Sigmoid colon (tissue), 6 donors: ENCODE measurements at regions not wholly inside any gene's neighbourhood (a gene's known extent, or its start where the extent isn't known, plus 50 kb on each side); places are given as distances from the start of the nearest gene placed in this dataset.

Source experiments
- DNase-seq: peaks from one replicate; pipeline ENCODE4 v3.0.0-alpha.2; 2019
- H3K27ac ChIP-seq, 4 donors: fragments of 200-600 bp; sonication (generic); one replicate each; pipeline ENCODE4 v1.5.1; 2016 to 2019; ENCODE audit warnings: mild to moderate bottlenecking in 1 of 4
- H3K27me3 ChIP-seq, 3 donors: fragments of 200-600 bp; sonication (generic); one replicate each; pipeline ENCODE4 v1.5.1; 2019; ENCODE audit warnings: mild to moderate bottlenecking in 1 of 3
- H3K36me3 ChIP-seq, 4 donors: fragments of 200-600 bp; sonication (generic); one replicate each; pipeline ENCODE4 v1.5.1; 2016 to 2019
- H3K4me1 ChIP-seq, 4 donors: fragments of 200-600 bp; sonication (generic); one replicate each; pipeline ENCODE4 v1.5.1; 2017 to 2019
- H3K4me3 ChIP-seq, 4 donors: fragments of 200-600 bp; sonication (generic); one replicate each; pipeline ENCODE4 v1.5.1; 2017 to 2019; ENCODE audit warnings: mild to moderate bottlenecking in 2 of 4, moderate library complexity in 1 of 4
- H3K9me3 ChIP-seq, 4 donors: fragments of 200-600 bp in 3 of 4; sonication (generic) in 3 of 4; one replicate each; pipeline versions ENCODE4 v1.5.1 to v1.6.1; 2013 to 2019
- CTCF ChIP-seq, 4 experiments: fragments of 450-650 bp in 3 of 4; fragments of 200-600 bp in 1 of 4; IDR thresholded peaks; one replicate each; pipeline ENCODE4 v1.5.1; 2016 to 2019; ENCODE audit warnings: antibody characterized with exemption in 4 of 4, mild to moderate bottlenecking in 3 of 4, moderate library complexity in 2 of 4
- EP300 ChIP-seq, 4 donors: sonication (generic); formaldehyde crosslinking; IDR thresholded peaks; one replicate each; pipeline ENCODE4 v1.6.1; 2017; ENCODE audit warnings: antibody characterized with exemption in 4 of 4
- POLR2A ChIP-seq, 2 donors: fragments of 450-650 bp; IDR thresholded peaks; one replicate each; pipeline ENCODE4 v1.6.1; 2016; ENCODE audit warnings: antibody characterized with exemption in 2 of 2, mild to moderate bottlenecking in 2 of 2, moderate library complexity in 2 of 2
- POLR2AphosphoS5 ChIP-seq, 4 donors: sonication (generic); formaldehyde crosslinking; IDR thresholded peaks; one replicate each; pipeline ENCODE4 v1.6.1; 2017; ENCODE audit warnings: antibody characterized with exemption in 4 of 4
- WGBS, 2 donors: extraction: QIAGEN DNeasy Blood & Tissue Kit; methylation state at CpG; one replicate each; pipeline ENCODE4 v1.1.7; 2013; 5-methylcytosine and 5-hydroxymethylcytosine counted together
- intact Hi-C: fragments of 100-400 bp; cut with DNase I; formaldehyde crosslinking; loops from one replicate; pipeline ENCODE4 v1.15.1; 2023
- donor health status: healthy with polysubstance abuse.
- donor health status: healthy.

- TF ChIP-seq POLR2AphosphoS5 (IDR thresholded peaks at IDR 0.05) (no peak), CTCF (IDR thresholded peaks at IDR 0.05) (no peak), POLR2A (IDR thresholded peaks at IDR 0.05) (no peak), EP300 (IDR thresholded peaks at IDR 0.05) (no peak)
- H3K36me3 ChIP-seq: no peaks in the 10 kb centered on the region
- no peak overlapping the region for H3K4me3 ChIP-seq
- 59 to 75% methylated on average over 4 of the region's 4 CpGs for WGBS, 2 donors
- H3K27ac ChIP-seq: no peak overlapping the region
- H3K27me3 ChIP-seq: no peaks in the 10 kb centered on the region
- DNase-seq: no peak
- H3K4me1 ChIP-seq: no peaks in the 10 kb centered on the region
- intact Hi-C loops: no loop called here
- no peaks in the 10 kb centered on the region for H3K9me3 ChIP-seq
Measured at GRCh38 chr6:105545228-105545920, 142.5 kb upstream of the PREP start.

GRCh38 chr6:105539911-105540310, 137.0 kb upstream of the PREP start:
- H3K36me3 ChIP-seq: no peaks in the 10 kb centered on the region
- intact Hi-C loops: no loop called here
- WGBS, 2 donors: 95 to 97% methylated on average over 5 of the region's 5 CpGs

GRCh38 chr6:105537981-105538578, 135.2 kb upstream of the PREP start:
- intact Hi-C loops: no loop called here
- WGBS, 2 donors: 92 to 94% methylated on average over 2 of the region's 2 CpGs
- no peak for TF ChIP-seq POLR2AphosphoS5 (IDR thresholded peaks at IDR 0.05)
- TF ChIP-seq CTCF (IDR thresholded peaks at IDR 0.05): no peak
- no peak for TF ChIP-seq POLR2A (IDR thresholded peaks at IDR 0.05)
- no peak for TF ChIP-seq EP300 (IDR thresholded peaks at IDR 0.05)
- H3K9me3 ChIP-seq: no peaks in the 10 kb centered on the region
- no peak for DNase-seq
- H3K4me3 ChIP-seq: no peak overlapping the region
- H3K36me3 ChIP-seq: no peaks in the 10 kb centered on the region
- no peaks in the 10 kb centered on the region for H3K27me3 ChIP-seq
- no peak overlapping the region for H3K27ac ChIP-seq
- H3K4me1 ChIP-seq: no peaks in the 10 kb centered on the region

More at GRCh38 chr6:105539911-105540310, 137.0 kb upstream of the PREP start:
- no peak for DNase-seq
- Histone ChIP-seq H3K4me1 (no peaks in the 10 kb centered on the region), H3K4me3 (no peak overlapping the region), H3K9me3 (no peaks in the 10 kb centered on the region), H3K27me3 (no peaks in the 10 kb centered on the region), H3K27ac (no peak overlapping the region)
- no peak for TF ChIP-seq EP300 (IDR thresholded peaks at IDR 0.05)
- TF ChIP-seq POLR2AphosphoS5 (IDR thresholded peaks at IDR 0.05): no peak
- no peak for TF ChIP-seq CTCF (IDR thresholded peaks at IDR 0.05)
- no peak for TF ChIP-seq POLR2A (IDR thresholded peaks at IDR 0.05)

- no peak overlapping the region for H3K4me3 ChIP-seq
Measured at GRCh38 chr6:105536961-105537360, 134.1 kb upstream of the PREP start.

More at GRCh38 chr6:105536961-105537360, 134.1 kb upstream of the PREP start:
- H3K27ac ChIP-seq: no peak overlapping the region
- H3K36me3 ChIP-seq: no peaks in the 10 kb centered on the region
- H3K27me3 ChIP-seq: no peaks in the 10 kb centered on the region
- intact Hi-C loops: no loop called here
- H3K9me3 ChIP-seq: no peaks in the 10 kb centered on the region
- DNase-seq: no peak
- WGBS, 2 donors: 83 to 86% methylated on average over 3 of the region's 3 CpGs
- TF ChIP-seq POLR2AphosphoS5 (IDR thresholded peaks at IDR 0.05) (no peak), POLR2A (IDR thresholded peaks at IDR 0.05) (no peak), EP300 (IDR thresholded peaks at IDR 0.05) (no peak), CTCF (IDR thresholded peaks at IDR 0.05) (no peak)
- H3K4me1 ChIP-seq: no peaks in the 10 kb centered on the region
